ENCODE measurements at regions not wholly inside any gene's neighbourhood (a gene's known extent, or its start where the extent isn't known, plus 50 kb on each side); places are given as distances from the start of the nearest gene placed in this dataset.

- H3F3A ChIP-seq (ENCODE audit: insufficient read depth, low read depth) = no peaks in the 10 kb centered on the region
- POLR2A ChIA-PET (ENCODE audit: unreplicated experiment) = no interaction called here
- H3K36me3 ChIP-seq (ENCODE audit: low read depth) = no peaks in the 10 kb centered on the region
- H3K9me2 ChIP-seq (ENCODE audit: insufficient read depth) = no peaks in the 10 kb centered on the region
- intact Hi-C loops (cut with micrococcal nuclease; ENCODE audit: unreplicated experiment) = no loop called here
- H2AFZ ChIP-seq = no peak overlapping the region
- H3K79me2 ChIP-seq (ENCODE audit: low read depth) = no peaks in the 10 kb centered on the region
- CTCF ChIA-PET = no interaction called here
- H3K4me2 ChIP-seq = no peak overlapping the region
- BruUV-seq (replicated peaks) = no TSS peak
- no peak for DNase-seq
- no peak overlapping the region for H3K27ac ChIP-seq
- H3K27me3 ChIP-seq (ENCODE audit: insufficient read depth, low read depth) = no peaks in the 10 kb centered on the region
- no peak for TF ChIP-seq EZH2 (IDR thresholded peaks at IDR 0.05; ENCODE audit: low read depth)
- no peak for TF ChIP-seq CTCF (conservative IDR thresholded peaks at IDR 0.05)
- no peaks in the 10 kb centered on the region for H4K20me1 ChIP-seq (ENCODE audit: insufficient read depth)
- H3K9me3 ChIP-seq (ENCODE audit: insufficient read depth, low read depth) = no peaks in the 10 kb centered on the region; the same call in 1 of the 2 replicates
- H3K4me1 ChIP-seq (replicated peaks; ENCODE audit: insufficient read depth) = no peaks in the 10 kb centered on the region
- no peak overlapping the region for H3K4me3 ChIP-seq
Measured at GRCh38 chr4:11287055-11287454, 141.6 kb downstream of the HS3ST1 start.

GRCh38 chr4:11286533-11286932, 142.2 kb downstream of the HS3ST1 start:
- ChIA-PET CTCF (no interaction called here), POLR2A (ENCODE audit: unreplicated experiment) (no interaction called here)
- intact Hi-C loops (cut with micrococcal nuclease; ENCODE audit: unreplicated experiment) = no loop called here
- Histone ChIP-seq H3K79me2 (ENCODE audit: low read depth) (no peaks in the 10 kb centered on the region), H3K4me1 (replicated peaks; ENCODE audit: insufficient read depth) (no peaks in the 10 kb centered on the region), H3K27ac (no peak overlapping the region), H3K4me2 (no peak overlapping the region), H3K4me3 (no peak overlapping the region), H3K9me2 (ENCODE audit: insufficient read depth) (no peaks in the 10 kb centered on the region), H3K27me3 (ENCODE audit: insufficient read depth, low read depth) (no peaks in the 10 kb centered on the region), H3F3A (ENCODE audit: insufficient read depth, low read depth) (no peaks in the 10 kb centered on the region), H3K9me3 (ENCODE audit: insufficient read depth, low read depth) (no peaks in the 10 kb centered on the region; the same call in 1 of the 2 replicates), H4K20me1 (ENCODE audit: insufficient read depth) (no peaks in the 10 kb centered on the region), H3K36me3 (ENCODE audit: low read depth) (no peaks in the 10 kb centered on the region), H2AFZ (no peak overlapping the region)
- DNase-seq = no peak
- BruUV-seq (replicated peaks) = no TSS peak
- TF ChIP-seq EZH2 (IDR thresholded peaks at IDR 0.05; ENCODE audit: low read depth) (no peak), CTCF (conservative IDR thresholded peaks at IDR 0.05) (no peak)

GRCh38 chr4:11281720-11282119, 147.0 kb downstream of the HS3ST1 start:
- CTCF ChIA-PET = no interaction called here
- BruUV-seq (replicated peaks) = no TSS peak
- DNase-seq = peak in 1 of 2 experiments; percentile 36

More at GRCh38 chr4:11281720-11282119, 147.0 kb downstream of the HS3ST1 start:
- Histone ChIP-seq H3K27me3 (ENCODE audit: insufficient read depth, low read depth) (no peaks in the 10 kb centered on the region), H3K36me3 (ENCODE audit: low read depth) (no peaks in the 10 kb centered on the region), H4K20me1 (ENCODE audit: insufficient read depth) (no peaks in the 10 kb centered on the region), H3K79me2 (ENCODE audit: low read depth) (no peaks in the 10 kb centered on the region), H2AFZ (no peak overlapping the region), H3K4me1 (replicated peaks; ENCODE audit: insufficient read depth) (no peaks in the 10 kb centered on the region), H3F3A (ENCODE audit: insufficient read depth, low read depth) (no peaks in the 10 kb centered on the region), H3K4me2 (no peak overlapping the region), H3K9me2 (ENCODE audit: insufficient read depth) (no peaks in the 10 kb centered on the region), H3K4me3 (no peak overlapping the region), H3K27ac (no peak overlapping the region), H3K9me3 (ENCODE audit: insufficient read depth, low read depth) (no peaks in the 10 kb centered on the region; the same call in 1 of the 2 replicates)
- POLR2A ChIA-PET (ENCODE audit: unreplicated experiment) = no interaction called here
- intact Hi-C loops (cut with micrococcal nuclease; ENCODE audit: unreplicated experiment) = no loop called here
- TF ChIP-seq EZH2 (IDR thresholded peaks at IDR 0.05; ENCODE audit: low read depth) (no peak), CTCF (conservative IDR thresholded peaks at IDR 0.05) (no peak)
